HG03432 (cell line): ENCODE measurements at regions not wholly inside any gene's neighbourhood (a gene's known extent, or its start where the extent isn't known, plus 50 kb on each side); places are given as distances from the start of the nearest gene placed in this dataset.

Experiments used
- ATAC-seq: cut with Tn5 transposase; IDR thresholded peaks from one replicate; pipeline ENCODE4 v1.9.1; 2021; ENCODE audit warnings: mild to moderate bottlenecking, moderate library complexity; ENCODE audit not compliant: unreplicated experiment

- ATAC-seq = no peak
Observed at GRCh38 chr2:81974216-81974615, 1669.7 kb upstream of the LRRTM1 start.

GRCh38 chr2:81942876-81943275, 1638.3 kb upstream of the LRRTM1 start:
- ATAC-seq = no peak

- no peak for ATAC-seq
Observed at GRCh38 chr2:81942136-81942680, 1637.7 kb upstream of the LRRTM1 start.

- ATAC-seq = no peak
Observed at GRCh38 chr2:81940266-81940955, 1635.9 kb upstream of the LRRTM1 start.

GRCh38 chr2:81937944-81938343, 1633.4 kb upstream of the LRRTM1 start:
- no peak for ATAC-seq

GRCh38 chr2:81903534-81903933, 1599.0 kb upstream of the LRRTM1 start:
- no peak for ATAC-seq

GRCh38 chr2:81901017-81901416, 1596.5 kb upstream of the LRRTM1 start:
- ATAC-seq = no peak

GRCh38 chr2:81895620-81896250, 1591.2 kb upstream of the LRRTM1 start:
- ATAC-seq = no peak

GRCh38 chr2:81894451-81894990, 1590.0 kb upstream of the LRRTM1 start:
- ATAC-seq = no peak

- no peak for ATAC-seq
Observed at GRCh38 chr2:81876624-81877023, 1572.1 kb upstream of the LRRTM1 start.

- no peak for ATAC-seq
Observed at GRCh38 chr2:81872006-81872405, 1567.5 kb upstream of the LRRTM1 start.

GRCh38 chr2:81870119-81870518, 1565.6 kb upstream of the LRRTM1 start:
- no peak for ATAC-seq

- peak; percentile 44 for ATAC-seq
Observed at GRCh38 chr2:81858998-81859397, 1554.4 kb upstream of the LRRTM1 start.

GRCh38 chr2:81853341-81853740, 1548.8 kb upstream of the LRRTM1 start:
- ATAC-seq = no peak

GRCh38 chr2:81852651-81853050, 1548.1 kb upstream of the LRRTM1 start:
- no peak for ATAC-seq

GRCh38 chr2:81839780-81840179, 1535.2 kb upstream of the LRRTM1 start:
- ATAC-seq = no peak

GRCh38 chr2:81835321-81836000, 1530.9 kb upstream of the LRRTM1 start:
- ATAC-seq = no peak

- ATAC-seq = no peak
Observed at GRCh38 chr2:81786811-81787210, 1482.3 kb upstream of the LRRTM1 start.

GRCh38 chr2:81767187-81767912, 1462.8 kb upstream of the LRRTM1 start:
- no peak for ATAC-seq

- no peak for ATAC-seq
Observed at GRCh38 chr2:81747481-81748070, 1443.0 kb upstream of the LRRTM1 start.

- ATAC-seq = no peak
Observed at GRCh38 chr2:81739966-81740365, 1435.4 kb upstream of the LRRTM1 start.
